K562 (cell line): ENCODE measurements at regions not wholly inside any gene's neighbourhood (a gene's known extent, or its start where the extent isn't known, plus 50 kb on each side); places are given as distances from the start of the nearest gene placed in this dataset.

ENCODE experiments used
- ETV5 ChIP-seq: sonication (generic); formaldehyde crosslinking; IDR thresholded peaks from 2 replicates; pipeline ENCODE4 v1.4.0; 2020; ENCODE audit warnings: low read depth, mild to moderate bottlenecking, missing genetic modification reagents
- PTRF ChIP-seq: fragments of 450-650 bp; IDR thresholded peaks from 2 replicates; pipeline ENCODE4 v1.6.1; 2016; ENCODE audit warnings: mild to moderate bottlenecking, missing genetic modification characterization, missing compliant biosample characterization
- SOX6 ChIP-seq: fragments of 450-650 bp; IDR thresholded peaks from 2 replicates; pipeline ENCODE4 v1.6.1; 2014; ENCODE audit warnings: mild to moderate bottlenecking
- SPI1 ChIP-seq: IDR thresholded peaks from 2 replicates; pipeline ENCODE4 v1.6.1; 2011; ENCODE audit warnings: low read depth, low read length, control low read depth, borderline replicate concordance
- TBP ChIP-seq: optimal IDR thresholded peaks from 2 replicates; pipeline ENCODE3; 2011; ENCODE audit warnings: low read depth, low read length, improper control_type of control experiment
- TF ChIP-seq, protein P1 (sequence below), 2 experiments: fragments of 450-650 bp; IDR thresholded peaks; 2 replicates each; pipeline ENCODE4 v1.6.1; 2016; ENCODE audit warnings: mild to moderate bottlenecking in 2 of 2, borderline replicate concordance in 1 of 2, low read depth in 1 of 2, moderate library complexity in 1 of 2
- TF ChIP-seq, protein P2 (sequence below): fragments of 450-650 bp; formaldehyde crosslinking; IDR thresholded peaks from 2 replicates; pipeline ENCODE4 v1.4.0; 2022; ENCODE audit warnings: missing genetic modification characterization

DNA sequence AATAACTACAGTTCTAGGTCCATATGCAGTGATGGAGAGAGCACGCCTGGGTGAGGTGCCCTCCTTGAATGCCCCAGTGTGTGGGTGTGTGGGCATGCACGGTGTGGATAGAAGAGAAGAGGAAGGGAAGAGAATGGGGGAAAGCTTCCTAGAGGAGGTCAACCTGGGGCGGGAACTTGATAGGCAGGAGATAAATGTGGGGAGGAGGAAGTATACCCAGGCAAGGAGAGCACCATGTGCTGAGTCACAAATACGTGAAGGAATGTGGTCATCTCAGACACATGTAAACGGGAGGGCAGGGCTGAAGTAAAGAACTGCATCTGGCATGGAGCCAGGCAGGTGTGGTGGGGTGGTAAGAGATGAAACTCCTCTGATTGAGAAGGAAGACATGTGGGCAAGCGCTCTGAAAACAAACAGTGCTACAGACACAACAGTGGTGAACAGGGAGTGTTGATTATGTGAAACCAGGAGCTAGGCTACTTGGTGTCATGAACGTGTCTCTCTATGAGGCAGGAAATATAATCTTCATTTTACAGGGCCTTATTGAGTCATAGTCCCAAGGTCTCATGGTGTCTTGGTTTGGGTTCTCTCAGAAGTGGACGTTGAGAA is 61.5 kb upstream of the EED start (continued):
- TF ChIP-seq, protein P1, sequence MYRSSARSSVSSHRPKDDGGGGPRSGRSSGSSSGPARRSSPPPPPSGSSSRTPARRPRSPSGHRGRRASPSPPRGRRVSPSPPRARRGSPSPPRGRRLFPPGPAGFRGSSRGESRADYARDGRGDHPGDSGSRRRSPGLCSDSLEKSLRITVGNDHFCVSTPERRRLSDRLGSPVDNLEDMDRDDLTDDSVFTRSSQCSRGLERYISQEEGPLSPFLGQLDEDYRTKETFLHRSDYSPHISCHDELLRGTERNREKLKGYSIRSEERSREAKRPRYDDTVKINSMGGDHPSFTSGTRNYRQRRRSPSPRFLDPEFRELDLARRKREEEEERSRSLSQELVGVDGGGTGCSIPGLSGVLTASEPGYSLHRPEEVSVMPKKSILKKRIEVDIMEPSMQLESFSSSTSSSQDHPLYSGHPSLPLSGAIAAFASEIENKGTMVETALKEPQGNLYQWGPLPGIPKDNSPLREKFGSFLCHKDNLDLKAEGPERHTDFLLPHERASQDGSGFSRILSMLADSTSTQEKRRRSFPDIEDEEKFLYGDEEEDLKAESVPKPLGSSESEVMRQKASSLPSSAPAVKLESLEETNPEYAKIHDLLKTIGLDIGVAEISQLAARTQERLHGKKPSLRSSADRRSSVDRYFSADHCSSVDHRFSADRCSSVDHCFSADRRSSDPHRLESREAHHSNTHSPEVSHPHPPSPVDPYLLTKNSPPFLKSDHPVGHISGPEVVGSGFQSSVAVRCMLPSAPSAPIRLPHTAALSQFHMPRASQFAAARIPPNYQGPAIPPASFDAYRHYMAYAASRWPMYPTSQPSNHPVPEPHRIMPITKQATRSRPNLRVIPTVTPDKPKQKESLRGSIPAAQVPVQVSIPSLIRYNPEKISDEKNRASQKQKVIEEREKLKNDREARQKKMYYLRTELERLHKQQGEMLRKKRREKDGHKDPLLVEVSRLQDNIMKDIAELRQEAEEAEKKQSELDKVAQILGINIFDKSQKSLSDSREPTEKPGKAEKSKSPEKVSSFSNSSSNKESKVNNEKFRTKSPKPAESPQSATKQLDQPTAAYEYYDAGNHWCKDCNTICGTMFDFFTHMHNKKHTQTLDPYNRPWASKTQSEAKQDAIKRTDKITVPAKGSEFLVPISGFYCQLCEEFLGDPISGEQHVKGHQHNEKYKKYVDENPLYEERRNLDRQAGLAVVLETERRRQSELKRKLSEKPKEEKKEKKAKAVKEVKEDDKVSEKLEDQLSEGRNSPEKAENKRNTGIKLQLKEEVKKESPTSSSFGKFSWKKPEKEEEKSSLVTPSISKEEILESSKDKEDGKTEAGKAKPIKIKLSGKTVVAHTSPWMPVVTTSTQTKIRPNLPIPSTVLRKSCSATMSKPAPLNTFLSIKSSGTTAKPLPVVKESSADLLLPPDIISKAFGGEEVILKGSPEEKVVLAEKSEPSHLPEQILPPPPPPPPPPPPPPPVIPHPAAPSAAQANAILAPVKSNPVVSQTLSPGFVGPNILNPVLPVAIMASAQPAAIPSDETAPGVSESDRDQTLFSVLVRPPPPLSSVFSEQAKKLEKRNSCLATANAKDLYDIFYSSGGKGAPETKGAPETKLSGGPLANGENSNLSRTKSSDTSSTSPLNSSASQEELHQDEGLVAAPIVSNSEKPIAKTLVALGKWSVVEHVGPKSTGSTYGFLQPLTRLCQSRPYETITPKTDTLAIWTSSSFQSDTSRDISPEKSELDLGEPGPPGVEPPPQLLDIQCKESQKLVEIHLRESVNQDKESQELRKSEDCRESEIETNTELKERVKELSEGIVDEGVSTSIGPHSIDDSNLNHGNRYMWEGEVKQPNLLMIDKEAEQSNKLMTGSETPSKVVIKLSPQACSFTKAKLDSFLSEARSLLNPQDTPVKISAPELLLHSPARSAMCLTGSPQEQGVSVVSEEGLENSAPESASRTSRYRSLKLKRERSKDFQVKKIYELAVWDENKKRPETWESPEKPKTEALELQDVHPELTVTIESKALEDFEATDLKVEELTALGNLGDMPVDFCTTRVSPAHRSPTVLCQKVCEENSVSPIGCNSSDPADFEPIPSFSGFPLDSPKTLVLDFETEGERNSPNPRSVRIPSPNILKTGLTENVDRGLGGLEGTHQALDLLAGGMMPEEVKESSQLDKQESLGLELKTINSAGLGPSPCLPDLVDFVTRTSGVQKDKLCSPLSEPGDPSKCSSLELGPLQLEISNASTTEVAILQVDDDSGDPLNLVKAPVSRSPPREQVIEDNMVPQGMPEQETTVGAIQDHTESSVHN (IDR thresholded peaks at IDR 0.05; ENCODE audit: borderline replicate concordance in 1 of 2, low read depth in 1 of 2), result peak in 1 of 2 experiments; percentile 81; a peak in 2 of 4 replicates
- TF ChIP-seq, protein P2, sequence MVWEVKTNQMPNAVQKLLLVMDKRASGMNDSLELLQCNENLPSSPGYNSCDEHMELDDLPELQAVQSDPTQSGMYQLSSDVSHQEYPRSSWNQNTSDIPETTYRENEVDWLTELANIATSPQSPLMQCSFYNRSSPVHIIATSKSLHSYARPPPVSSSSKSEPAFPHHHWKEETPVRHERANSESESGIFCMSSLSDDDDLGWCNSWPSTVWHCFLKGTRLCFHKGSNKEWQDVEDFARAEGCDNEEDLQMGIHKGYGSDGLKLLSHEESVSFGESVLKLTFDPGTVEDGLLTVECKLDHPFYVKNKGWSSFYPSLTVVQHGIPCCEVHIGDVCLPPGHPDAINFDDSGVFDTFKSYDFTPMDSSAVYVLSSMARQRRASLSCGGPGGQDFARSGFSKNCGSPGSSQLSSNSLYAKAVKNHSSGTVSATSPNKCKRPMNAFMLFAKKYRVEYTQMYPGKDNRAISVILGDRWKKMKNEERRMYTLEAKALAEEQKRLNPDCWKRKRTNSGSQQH, result no peak
- TF ChIP-seq ETV5 (CRISPR knock-in tag), result no peak
- peak; percentile 34; the same call in 1 of the 2 replicates for TF ChIP-seq PTRF (tag)
- peak; percentile 38; the same call in 1 of the 2 replicates for TF ChIP-seq SPI1
- peak; percentile 49 for TF ChIP-seq TBP
- peak; percentile 69 for TF ChIP-seq SOX6
